ENCODE measurements at regions not wholly inside any gene's neighbourhood (a gene's known extent, or its start where the extent isn't known, plus 50 kb on each side); places are given as distances from the start of the nearest gene placed in this dataset.
"Not testable (repeated sequence)": the region's sequence is repeated elsewhere in the genome, so short reads cannot be mapped to it uniquely, and the experiment has no call there.

DNA sequence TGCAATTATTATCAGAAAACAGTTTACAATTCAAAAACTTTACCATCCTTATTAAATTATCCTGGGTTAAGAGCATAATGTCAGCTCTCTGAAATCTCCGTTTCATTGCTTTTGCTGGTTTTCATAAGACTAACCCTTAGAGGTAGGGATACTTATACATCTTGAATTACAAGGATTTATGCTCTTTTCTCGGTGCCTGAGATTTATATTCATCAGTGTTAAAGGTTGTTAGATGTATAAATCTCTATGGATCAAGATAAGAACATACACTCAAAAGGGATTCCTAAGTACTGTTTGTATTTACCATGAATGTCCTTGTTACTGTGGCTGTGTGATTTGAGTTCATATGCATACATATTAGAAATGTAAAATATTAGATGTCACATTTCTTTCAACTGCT, 684.7 kb downstream of the EFNA5 start:
- Mint-ChIP-seq H3K27me3 (no peaks in the 10 kb centered on the region), H3K4me3 (no peak overlapping the region), H3K27ac (no peak overlapping the region), H3K9me3 (ENCODE audit: insufficient read depth) (no peaks in the 10 kb centered on the region), H3K4me1 (no peaks in the 10 kb centered on the region)
- POLR2A ChIA-PET, result no interaction called here
- TF ChIP-seq EZH2 (IDR thresholded peaks at IDR 0.05; ENCODE audit: borderline replicate concordance, insufficient read depth, low read depth, low read length, poor library complexity, severe bottlenecking), result no peak
- TF ChIP-seq, protein P1, sequence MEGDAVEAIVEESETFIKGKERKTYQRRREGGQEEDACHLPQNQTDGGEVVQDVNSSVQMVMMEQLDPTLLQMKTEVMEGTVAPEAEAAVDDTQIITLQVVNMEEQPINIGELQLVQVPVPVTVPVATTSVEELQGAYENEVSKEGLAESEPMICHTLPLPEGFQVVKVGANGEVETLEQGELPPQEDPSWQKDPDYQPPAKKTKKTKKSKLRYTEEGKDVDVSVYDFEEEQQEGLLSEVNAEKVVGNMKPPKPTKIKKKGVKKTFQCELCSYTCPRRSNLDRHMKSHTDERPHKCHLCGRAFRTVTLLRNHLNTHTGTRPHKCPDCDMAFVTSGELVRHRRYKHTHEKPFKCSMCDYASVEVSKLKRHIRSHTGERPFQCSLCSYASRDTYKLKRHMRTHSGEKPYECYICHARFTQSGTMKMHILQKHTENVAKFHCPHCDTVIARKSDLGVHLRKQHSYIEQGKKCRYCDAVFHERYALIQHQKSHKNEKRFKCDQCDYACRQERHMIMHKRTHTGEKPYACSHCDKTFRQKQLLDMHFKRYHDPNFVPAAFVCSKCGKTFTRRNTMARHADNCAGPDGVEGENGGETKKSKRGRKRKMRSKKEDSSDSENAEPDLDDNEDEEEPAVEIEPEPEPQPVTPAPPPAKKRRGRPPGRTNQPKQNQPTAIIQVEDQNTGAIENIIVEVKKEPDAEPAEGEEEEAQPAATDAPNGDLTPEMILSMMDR (IDR thresholded peaks at IDR 0.05), result no peak
- Histone ChIP-seq H3K9me3 (ENCODE audit: control extremely low read depth in 1 of 3, control insufficient read depth in 2 of 3, insufficient read depth in 1 of 3, low read length in 2 of 3) (no peaks in the 10 kb centered on the region), H3K79me2 (ENCODE audit: control insufficient read depth, insufficient read depth, low read length) (no peaks in the 10 kb centered on the region), H2AFZ (ENCODE audit: insufficient read depth, low read depth, low read length, poor library complexity, severe bottlenecking) (no peak overlapping the region), H3K4me1 (ENCODE audit: control insufficient read depth in 2 of 2, insufficient read depth in 2 of 2, low read length in 2 of 2) (no peaks in the 10 kb centered on the region), H3K4me3 (ENCODE audit: control extremely low read depth in 1 of 5, extremely low read depth in 1 of 5, insufficient read depth in 1 of 5, low read depth in 2 of 5, low read length in 4 of 5) (no peak overlapping the region), H3K27ac (ENCODE audit: low read length in 2 of 2) (no peak overlapping the region), H3K4me2 (replicated peaks; ENCODE audit: low read depth, low read length, poor library complexity, severe bottlenecking) (no peak overlapping the region), H4K20me1 (ENCODE audit: control insufficient read depth, insufficient read depth, low read length, poor library complexity, severe bottlenecking) (no peaks in the 10 kb centered on the region), H3K36me3 (replicated peaks in 1 of 2; ENCODE audit: control extremely low read depth in 1 of 2, control insufficient read depth in 1 of 2, extremely low read depth in 1 of 2, insufficient read depth in 2 of 2, low read length in 1 of 2) (no peaks in the 10 kb centered on the region), H3K27me3 (replicated peaks in 1 of 4; ENCODE audit: control extremely low read depth in 1 of 4, control insufficient read depth in 3 of 4, insufficient read depth in 4 of 4, low read length in 3 of 4) (no peaks in the 10 kb centered on the region), H3K9ac (ENCODE audit: low read length) (no peak overlapping the region)
- DNase-seq (no peak), ATAC-seq (ENCODE audit: low read depth) (no peak)
- CTCF ChIA-PET, result no interaction called here
- intact Hi-C loops (cut with micrococcal nuclease), result no loop called here
- WGBS (ENCODE audit: insufficient coverage), result no CpG with 5 or more reads among the region's 2 CpGs

DNA sequence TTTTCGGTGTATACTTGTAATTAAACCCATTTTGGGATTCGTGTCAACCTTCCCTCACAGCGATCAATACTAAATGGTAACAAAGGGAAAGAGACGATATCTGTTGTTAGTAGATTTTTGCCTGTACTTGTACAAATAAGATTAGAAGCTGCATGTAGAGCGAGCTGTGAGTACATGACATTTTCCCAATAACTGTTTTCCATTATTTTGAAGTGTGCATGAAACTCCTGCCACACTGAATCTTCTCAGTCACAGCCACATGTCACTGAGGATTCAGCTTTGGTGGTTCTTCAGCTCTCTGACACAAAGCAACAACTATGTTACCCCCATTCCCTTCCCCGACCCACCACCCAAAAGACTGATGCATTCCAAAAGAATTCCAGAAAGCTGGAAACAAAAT, 685.6 kb downstream of the EFNA5 start:
- Mint-ChIP-seq H3K27ac (no peak overlapping the region), H3K4me1 (no peaks in the 10 kb centered on the region), H3K9me3 (ENCODE audit: insufficient read depth) (no peaks in the 10 kb centered on the region), H3K27me3 (no peaks in the 10 kb centered on the region), H3K4me3 (no peak overlapping the region)
- DNase-seq (no peak), ATAC-seq (ENCODE audit: low read depth) (no peak)
- Histone ChIP-seq H2AFZ (ENCODE audit: insufficient read depth, low read depth, low read length, poor library complexity, severe bottlenecking) (no peak overlapping the region), H3K27ac (ENCODE audit: low read length in 2 of 2) (no peak overlapping the region), H3K4me1 (ENCODE audit: control insufficient read depth in 2 of 2, insufficient read depth in 2 of 2, low read length in 2 of 2) (no peaks in the 10 kb centered on the region), H3K27me3 (replicated peaks in 1 of 4; ENCODE audit: control extremely low read depth in 1 of 4, control insufficient read depth in 3 of 4, insufficient read depth in 4 of 4, low read length in 3 of 4) (no peaks in the 10 kb centered on the region), H3K9me3 (ENCODE audit: control extremely low read depth in 1 of 3, control insufficient read depth in 2 of 3, insufficient read depth in 1 of 3, low read length in 2 of 3) (no peaks in the 10 kb centered on the region), H3K79me2 (ENCODE audit: control insufficient read depth, insufficient read depth, low read length) (no peaks in the 10 kb centered on the region), H3K9ac (ENCODE audit: low read length) (no peak overlapping the region), H4K20me1 (ENCODE audit: control insufficient read depth, insufficient read depth, low read length, poor library complexity, severe bottlenecking) (no peaks in the 10 kb centered on the region), H3K4me3 (ENCODE audit: control extremely low read depth in 1 of 5, extremely low read depth in 1 of 5, insufficient read depth in 1 of 5, low read depth in 2 of 5, low read length in 4 of 5) (no peak overlapping the region), H3K36me3 (replicated peaks in 1 of 2; ENCODE audit: control extremely low read depth in 1 of 2, control insufficient read depth in 1 of 2, extremely low read depth in 1 of 2, insufficient read depth in 2 of 2, low read length in 1 of 2) (no peaks in the 10 kb centered on the region), H3K4me2 (replicated peaks; ENCODE audit: low read depth, low read length, poor library complexity, severe bottlenecking) (no peak overlapping the region)
- no peak for TF ChIP-seq EZH2 (IDR thresholded peaks at IDR 0.05; ENCODE audit: borderline replicate concordance, insufficient read depth, low read depth, low read length, poor library complexity, severe bottlenecking)
- TF ChIP-seq, protein P1 (IDR thresholded peaks at IDR 0.05), result no peak
- ChIA-PET POLR2A (no interaction called here), CTCF (no interaction called here)
- 67% methylated on average over 1 of the region's 6 CpGs for WGBS (ENCODE audit: insufficient coverage)
- intact Hi-C loops (cut with micrococcal nuclease), result no loop called here

DNA sequence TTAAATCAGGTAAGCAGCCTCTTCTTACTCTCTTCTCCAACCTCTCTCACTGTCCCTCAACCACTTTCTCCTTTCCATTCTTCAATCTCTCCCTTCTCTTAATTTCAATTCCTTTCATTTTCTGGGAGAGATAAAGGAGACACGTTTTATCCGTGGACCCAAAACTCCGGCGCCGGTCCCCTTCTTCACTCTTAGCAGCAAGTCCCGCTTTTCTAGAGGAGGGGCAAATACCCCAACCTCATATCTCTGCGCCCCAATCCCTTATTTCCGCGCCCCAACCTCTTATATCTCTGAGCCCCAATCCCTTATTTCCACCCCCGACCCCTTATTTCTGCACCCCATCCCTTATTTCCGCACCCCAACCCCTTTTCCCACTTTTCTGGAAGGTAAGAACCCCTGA, 691.6 kb downstream of the EFNA5 start:
- DNase-seq; ATAC-seq (ENCODE audit: low read depth); H3K4me3 ChIP-seq (ENCODE audit: control extremely low read depth in 1 of 5, extremely low read depth in 1 of 5, insufficient read depth in 1 of 5, low read depth in 2 of 5, low read length in 4 of 5); H2AFZ ChIP-seq (ENCODE audit: insufficient read depth, low read depth, low read length, poor library complexity, severe bottlenecking); intact Hi-C loops (cut with micrococcal nuclease); H3K9me3 ChIP-seq (ENCODE audit: control extremely low read depth in 1 of 3, control insufficient read depth in 2 of 3, insufficient read depth in 1 of 3, low read length in 2 of 3); CTCF ChIA-PET; H3K9me3 Mint-ChIP-seq (ENCODE audit: insufficient read depth); H3K4me3 Mint-ChIP-seq; H4K20me1 ChIP-seq (ENCODE audit: control insufficient read depth, insufficient read depth, low read length, poor library complexity, severe bottlenecking); H3K27ac ChIP-seq (ENCODE audit: low read length in 2 of 2); POLR2A ChIA-PET; H3K79me2 ChIP-seq (ENCODE audit: control insufficient read depth, insufficient read depth, low read length); H3K27me3 ChIP-seq (replicated peaks in 1 of 4; ENCODE audit: control extremely low read depth in 1 of 4, control insufficient read depth in 3 of 4, insufficient read depth in 4 of 4, low read length in 3 of 4); H3K27me3 Mint-ChIP-seq; H3K36me3 ChIP-seq (replicated peaks in 1 of 2; ENCODE audit: control extremely low read depth in 1 of 2, control insufficient read depth in 1 of 2, extremely low read depth in 1 of 2, insufficient read depth in 2 of 2, low read length in 1 of 2); H3K9ac ChIP-seq (ENCODE audit: low read length); H3K4me2 ChIP-seq (replicated peaks; ENCODE audit: low read depth, low read length, poor library complexity, severe bottlenecking); H3K4me1 ChIP-seq (ENCODE audit: control insufficient read depth in 2 of 2, insufficient read depth in 2 of 2, low read length in 2 of 2); H3K27ac Mint-ChIP-seq; H3K4me1 Mint-ChIP-seq: not testable (repeated sequence)
- 84% methylated on average over 8 of the region's 11 CpGs for WGBS (ENCODE audit: insufficient coverage)
